Skeletal muscle cell (primary cell): ENCODE measurements at regions not wholly inside any gene's neighbourhood (a gene's known extent, or its start where the extent isn't known, plus 50 kb on each side); places are given as distances from the start of the nearest gene placed in this dataset.

Experiments used
- DNase-seq: peaks from one replicate; pipeline ENCODE4 v3.0.0-alpha.2; 2010; ENCODE audit warnings: low read depth
- H3K4me3 ChIP-seq: 2 replicates; pipeline ENCODE4 v1.5.1; 2011; ENCODE audit warnings: low read depth, mild to moderate bottlenecking, control low read depth, low read length, moderate library complexity

- no peak overlapping the region for H3K4me3 ChIP-seq
Measured at GRCh38 chr14:50051106-50051505, 65.3 kb downstream of the VCPKMT start.

DNA sequence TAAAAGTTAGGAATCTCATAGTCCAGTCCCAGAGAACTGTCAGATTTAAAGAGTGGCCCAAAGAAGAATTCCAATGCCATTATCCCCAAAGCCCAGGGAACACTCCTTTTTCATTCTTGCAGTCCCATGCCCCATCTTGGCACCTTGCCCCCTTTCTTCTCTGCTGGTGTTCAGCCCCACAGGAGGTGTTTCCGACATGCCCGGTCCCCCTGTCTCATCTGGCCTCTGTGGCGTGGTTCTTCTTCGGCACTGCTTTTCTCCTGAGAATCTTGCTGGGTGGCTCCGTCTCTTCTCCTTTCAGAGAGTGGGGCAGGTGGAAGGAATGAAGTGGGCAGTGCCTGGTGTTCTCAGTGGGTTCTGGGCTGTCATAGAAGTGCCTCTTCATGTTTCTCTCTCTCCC is 64.7 kb downstream of the VCPKMT start:
- DNase-seq = no peak
- no peak overlapping the region for H3K4me3 ChIP-seq

More at GRCh38 chr14:50051106-50051505, 65.3 kb downstream of the VCPKMT start:
- DNase-seq = no peak

GRCh38 chr14:50052517-50052916 is 63.9 kb downstream of the VCPKMT start:
- no peak for DNase-seq
- H3K4me3 ChIP-seq = no peak overlapping the region

DNA sequence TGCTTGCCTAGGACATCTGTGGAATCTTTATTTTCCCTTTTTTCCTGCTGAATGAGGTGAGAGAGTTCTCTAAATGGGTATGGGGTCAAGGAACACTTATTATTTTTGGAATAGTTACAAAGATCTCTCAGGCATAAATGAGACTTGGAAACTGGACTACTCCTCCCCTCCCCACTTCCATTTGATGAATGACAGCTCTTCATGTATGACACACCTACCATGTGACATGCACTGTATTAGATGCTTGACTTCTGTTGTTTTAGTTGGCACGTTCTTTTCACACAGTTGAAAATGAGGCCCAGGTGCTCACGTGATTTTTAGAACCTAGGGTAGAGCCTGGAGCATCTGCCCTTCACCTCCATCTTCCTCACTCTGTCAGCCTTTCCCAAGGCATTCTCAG is 62.4 kb downstream of the VCPKMT start:
- DNase-seq = no peak
- no peak overlapping the region for H3K4me3 ChIP-seq

DNA sequence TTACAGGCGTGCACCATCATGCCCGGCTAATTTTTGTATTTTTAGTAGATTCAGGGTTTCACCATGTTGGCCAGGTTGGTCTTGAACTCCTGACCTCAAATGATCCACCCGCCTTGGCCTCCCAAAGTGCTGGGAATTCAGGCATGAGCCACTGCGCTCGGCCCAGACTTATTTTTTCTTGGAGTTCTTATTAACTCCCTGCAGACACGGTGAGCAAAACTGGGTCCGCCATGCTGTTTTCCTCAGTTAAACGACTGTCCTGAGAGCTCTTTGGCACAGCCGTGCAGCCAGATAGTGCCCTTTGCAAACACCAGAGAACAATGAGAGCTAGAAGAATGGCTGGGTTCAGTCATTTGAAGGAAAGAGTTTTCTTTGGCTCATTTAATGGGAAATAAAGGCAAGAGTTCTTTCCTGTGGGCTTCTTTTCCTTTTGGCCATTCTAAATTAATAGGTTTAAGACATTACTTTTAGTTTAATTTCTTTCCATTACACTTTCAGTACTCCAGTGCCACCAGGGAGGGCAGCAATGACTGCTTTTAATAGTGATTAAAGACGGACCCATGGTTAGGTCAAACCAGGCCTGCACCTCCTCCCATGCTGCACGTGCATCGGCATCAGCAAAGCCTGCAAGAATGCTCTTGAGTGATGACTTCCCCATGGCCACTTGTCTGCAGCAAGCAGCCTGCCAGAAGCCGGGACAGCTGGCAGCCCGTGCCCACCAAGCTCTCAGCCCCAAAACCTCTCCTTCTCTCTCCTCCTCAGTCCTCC is 60.7 kb downstream of the VCPKMT start:
- no peak overlapping the region for H3K4me3 ChIP-seq
- no peak for DNase-seq

- no peak for DNase-seq
- no peak overlapping the region for H3K4me3 ChIP-seq
Measured at GRCh38 chr14:50056435-50056834, 59.9 kb downstream of the VCPKMT start.

GRCh38 chr14:50057331-50057730 is 59.0 kb downstream of the VCPKMT start:
- DNase-seq = no peak
- H3K4me3 ChIP-seq = no peak overlapping the region

DNA sequence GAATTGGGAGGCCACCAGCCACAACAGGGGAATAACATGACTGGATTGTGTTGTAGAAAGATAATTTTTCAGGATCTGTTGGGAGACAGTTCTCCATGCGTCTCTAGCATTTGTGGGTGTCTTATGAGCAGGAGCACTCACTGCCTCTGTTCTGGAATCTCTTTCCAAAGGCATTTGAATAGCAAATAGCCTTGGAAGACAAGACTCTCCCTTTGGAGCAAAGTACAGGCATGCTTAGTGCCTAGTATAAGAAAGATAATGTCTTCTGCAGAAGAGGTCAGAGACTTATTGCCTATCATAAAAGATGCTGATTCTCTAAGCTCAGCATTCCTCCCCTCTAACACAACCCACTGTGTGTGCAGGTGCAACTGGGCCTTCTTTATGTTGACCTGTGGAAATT is 58.3 kb downstream of the VCPKMT start:
- DNase-seq = no peak
- H3K4me3 ChIP-seq = no peak overlapping the region
